IMR-90 (cell line): ENCODE measurements at regions not wholly inside any gene's neighbourhood (a gene's known extent, or its start where the extent isn't known, plus 50 kb on each side); places are given as distances from the start of the nearest gene placed in this dataset.

Experiments used
- ATAC-seq: fragments of 200-7000 bp; cut with Tn5 transposase; 2 replicates; pipeline ENCODE4 v1.9.1; 2020; ENCODE audit warnings: low read depth, mild to moderate bottlenecking, moderate library complexity
- BruUV-seq: library from RNA; stranded (reverse); fragments of 400-500 nt; replicated peaks from 2 replicates; lab custom pipeline; 2021; lab: Mats Ljungman, UMichigan
- CTCF ChIA-PET: fragments of 300-600 bp; formaldehyde crosslinking; extraction: SDS; loops from one replicate; lab custom pipeline; 2021; ENCODE audit warnings: antibody characterized with exemption; lab: Yijun Ruan, JAX
- POLR2A ChIA-PET: fragments of 300-600 bp; sonication (Branson Sonifier 250); formaldehyde crosslinking; loops from one replicate; lab custom pipeline; 2022; ENCODE audit warnings: antibody characterized with exemption; ENCODE audit not compliant: unreplicated experiment; lab: Charles Lee
- DNase-seq: peaks from one replicate; pipeline ENCODE4 v3.0.0; 2013
- H2AFZ ChIP-seq: replicated peaks from 2 replicates; pipeline ENCODE3; 2013; ENCODE audit warnings: low read length, mild to moderate bottlenecking; ENCODE audit not compliant: poor library complexity
- H2AK5ac ChIP-seq: 2 replicates; pipeline ENCODE4 v1.6.1; 2013; ENCODE audit warnings: low read depth, low read length, inconsistent platforms
- H2AK9ac ChIP-seq: replicated peaks from 2 replicates; pipeline ENCODE3; 2013; ENCODE audit warnings: mild to moderate bottlenecking, low read depth, low read length, moderate library complexity; ENCODE audit not compliant: poor library complexity
- H2BK120ac ChIP-seq: 2 replicates; pipeline ENCODE4 v1.6.1; 2013; ENCODE audit warnings: low read depth, low read length, inconsistent platforms
- H2BK15ac ChIP-seq: 3 replicates; pipeline ENCODE4 v1.6.1; 2013; ENCODE audit warnings: low read depth, low read length, inconsistent platforms
- H2BK20ac ChIP-seq: 2 replicates; pipeline ENCODE4 v1.6.1; 2013; ENCODE audit warnings: low read depth, mild to moderate bottlenecking, inconsistent platforms, low read length, moderate library complexity
- H2BK5ac ChIP-seq: 2 replicates; pipeline ENCODE4 v1.6.1; 2013; ENCODE audit warnings: mild to moderate bottlenecking, low read depth, low read length, inconsistent platforms; ENCODE audit not compliant: poor library complexity, severe bottlenecking
- H3K14ac ChIP-seq: replicated peaks from 2 replicates; pipeline ENCODE4 v1.6.1; 2013; ENCODE audit warnings: low read depth, low read length, inconsistent platforms
- H3K18ac ChIP-seq: 2 replicates; pipeline ENCODE4 v1.6.1; 2013; ENCODE audit warnings: low read depth, low read length, control low read depth
- H3K23ac ChIP-seq: 2 replicates; pipeline ENCODE4 v1.6.1; 2013; ENCODE audit warnings: low read depth, low read length, inconsistent platforms
- H3K27ac ChIP-seq: 2 replicates; pipeline ENCODE4 v1.5.1; 2013; ENCODE audit warnings: mild to moderate bottlenecking, control low read depth, low read length; ENCODE audit not compliant: insufficient read depth
- H3K27me3 ChIP-seq: 2 replicates; pipeline ENCODE4 v1.6.1; 2013; ENCODE audit warnings: low read length; ENCODE audit not compliant: control insufficient read depth, insufficient read depth
- H3K36me3 ChIP-seq: 2 replicates; pipeline ENCODE4 v1.6.1; 2013; ENCODE audit warnings: low read length, mixed read lengths; ENCODE audit not compliant: control insufficient read depth, insufficient read depth
- H3K4ac ChIP-seq: 2 replicates; pipeline ENCODE4 v1.6.1; 2013; ENCODE audit warnings: low read depth, low read length, inconsistent platforms
- H3K4me1 ChIP-seq: 2 replicates; pipeline ENCODE4 v1.6.1; 2013; ENCODE audit warnings: low read length, mixed read lengths; ENCODE audit not compliant: control insufficient read depth, insufficient read depth
- H3K4me2 ChIP-seq: 2 replicates; pipeline ENCODE4 v1.6.1; 2013; ENCODE audit warnings: low read depth, mild to moderate bottlenecking, control low read depth, low read length, moderate library complexity
- H3K4me3 ChIP-seq: 2 replicates; pipeline ENCODE4 v1.5.1; 2013; ENCODE audit warnings: low read depth, mild to moderate bottlenecking, control low read depth, low read length, moderate library complexity; ENCODE audit not compliant: insufficient read depth
- H3K56ac ChIP-seq: 2 replicates; pipeline ENCODE4 v1.6.1; 2013; ENCODE audit warnings: low read length, inconsistent platforms; ENCODE audit not compliant: insufficient read depth; ENCODE audit errors: extremely low read depth
- H3K79me1 ChIP-seq, 2 experiments: 2 replicates each; pipeline ENCODE4 v1.6.1; 2013; ENCODE audit warnings: low read length in 2 of 2, inconsistent platforms in 1 of 2, low read depth in 1 of 2
- H3K9ac ChIP-seq: 2 replicates; pipeline ENCODE4 v1.6.1; 2013; ENCODE audit warnings: low read depth, low read length, control low read depth
- H3K9me1 ChIP-seq: 2 replicates; pipeline ENCODE4 v1.6.1; 2013; ENCODE audit warnings: low read length, inconsistent platforms; ENCODE audit not compliant: insufficient read depth
- H3K9me3 ChIP-seq: 2 replicates; pipeline ENCODE4 v1.6.1; 2013; ENCODE audit warnings: low read length; ENCODE audit not compliant: control insufficient read depth, insufficient read depth
- H4K20me1 ChIP-seq: 2 replicates; pipeline ENCODE4 v1.6.1; 2013; ENCODE audit warnings: low read length, inconsistent platforms; ENCODE audit not compliant: insufficient read depth
- H4K5ac ChIP-seq: 2 replicates; pipeline ENCODE4 v1.6.1; 2013; ENCODE audit warnings: mild to moderate bottlenecking, low read depth, low read length, control low read depth
- H4K8ac ChIP-seq, 2 experiments: 2 replicates each; pipeline ENCODE4 v1.6.1; 2013; ENCODE audit warnings: low read depth in 2 of 2, low read length in 2 of 2, control low read depth in 1 of 2, inconsistent platforms in 1 of 2
- H4K91ac ChIP-seq: 2 replicates; pipeline ENCODE4 v1.6.1; 2013; ENCODE audit warnings: low read depth, low read length, inconsistent platforms; ENCODE audit not compliant: insufficient read depth
- BHLHE40 ChIP-seq: fragments of 150-350 bp; IDR thresholded peaks from 2 replicates; pipeline ENCODE4 v1.6.1; 2016; ENCODE audit warnings: mild to moderate bottlenecking, low read depth, low read length
- CEBPB ChIP-seq: IDR thresholded peaks from 2 replicates; pipeline ENCODE4 v1.6.1; 2012; ENCODE audit warnings: low read depth, low read length, improper control_type of control experiment
- CHD1 ChIP-seq: IDR thresholded peaks from 2 replicates; pipeline ENCODE4 v1.6.1; 2012; ENCODE audit warnings: low read depth, low read length, improper control_type of control experiment
- CTCF ChIP-seq: conservative IDR thresholded peaks from 2 replicates; pipeline ENCODE4 v1.5.1; 2012; ENCODE audit warnings: mild to moderate bottlenecking, low read depth, low read length, improper control_type of control experiment
- ELK1 ChIP-seq: fragments of 150-350 bp; IDR thresholded peaks from 2 replicates; pipeline ENCODE4 v1.6.1; 2016; ENCODE audit warnings: low read depth, mild to moderate bottlenecking, low read length, moderate library complexity, borderline replicate concordance
- MAFK ChIP-seq: IDR thresholded peaks from 2 replicates; pipeline ENCODE4 v1.6.1; 2012; ENCODE audit warnings: low read depth, low read length, improper control_type of control experiment
- MAZ ChIP-seq: IDR thresholded peaks from 2 replicates; pipeline ENCODE4 v1.6.1; 2012; ENCODE audit warnings: low read depth, mild to moderate bottlenecking, low read length, improper control_type of control experiment, moderate library complexity, borderline replicate concordance
- MXI1 ChIP-seq: IDR thresholded peaks from 2 replicates; pipeline ENCODE4 v1.6.1; 2012; ENCODE audit warnings: low read depth, mild to moderate bottlenecking, low read length, moderate library complexity, borderline replicate concordance
- NFE2L2 ChIP-seq: fragments of 150-350 bp; IDR thresholded peaks from 2 replicates; pipeline ENCODE4 v1.6.1; 2016; ENCODE audit warnings: low read depth, mild to moderate bottlenecking, low read length
- POLR2A ChIP-seq: IDR thresholded peaks from 2 replicates; pipeline ENCODE4 v1.6.1; 2012; ENCODE audit warnings: mild to moderate bottlenecking, low read depth, low read length
- RAD21 ChIP-seq: IDR thresholded peaks from 2 replicates; pipeline ENCODE4 v1.6.1; 2012; ENCODE audit warnings: low read length, improper control_type of control experiment
- RFX5 ChIP-seq: IDR thresholded peaks from 2 replicates; pipeline ENCODE4 v1.8.0; 2012; ENCODE audit warnings: low read depth, mild to moderate bottlenecking, low read length, moderate library complexity
- USF2 ChIP-seq: fragments of 150-350 bp; IDR thresholded peaks from 2 replicates; pipeline ENCODE4 v1.6.1; 2017; ENCODE audit warnings: mild to moderate bottlenecking, antibody characterized with exemption, low read length, low read depth
- WGBS, 2 experiments: methylation state at CpG; one replicate each; pipeline versions ENCODE4 v1.1.5 to v1.1.7; 2013; ENCODE audit warnings: missing lambda C conversion rate in 2 of 2; ENCODE audit not compliant: insufficient read length in 1 of 2; ENCODE audit errors: extremely low coverage in 2 of 2; 5-methylcytosine and 5-hydroxymethylcytosine counted together
- dilution Hi-C: fragments of 300-500 bp; cut with HindIII; formaldehyde crosslinking; loops from one replicate; pipeline ENCODE4 v1.14.3; 2018; ENCODE audit warnings: low sequenced_read_pairs; ENCODE audit not compliant: unreplicated experiment
- in situ Hi-C: fragments of 300-500 bp; cut with MboI; formaldehyde crosslinking; loops from 3 replicates; pipeline ENCODE4 v1.14.3; 2019; ENCODE audit warnings: low sequenced_read_pairs, inconsistent platforms, mixed read lengths
- intact Hi-C: fragments of 100-400 bp; cut with micrococcal nuclease; formaldehyde crosslinking; loops from 2 replicates; pipeline ENCODE4 v1.10.0; 2022

GRCh38 chr7:41029072-41029499, 673.8 kb downstream of the INHBA start (continued):
- TF ChIP-seq RAD21 = peak; percentile 34

GRCh38 chr7:41028580-41028979, 674.3 kb downstream of the INHBA start:
- Histone ChIP-seq H3K14ac (peak overlapping the region; percentile 87), H2BK120ac (peak overlapping the region; percentile 94), H3K23ac (peak overlapping the region; percentile 80), H2BK15ac (peak overlapping the region; percentile 96), H3K4me2 (no peak overlapping the region), H4K5ac (peak overlapping the region; percentile 91; the same call in 1 of the 2 replicates), H2BK20ac (peak overlapping the region; percentile 97), H4K20me1 (no peaks in the 10 kb centered on the region), H3K9me1 (peaks cover 24% of the 10 kb centered on the region), H3K27ac (peak overlapping the region; percentile 35; the same call in 1 of the 2 replicates), H3K9ac (peak overlapping the region; percentile 21; the same call in 1 of the 2 replicates), H3K56ac (peak overlapping the region; percentile 64; the same call in 1 of the 2 replicates), H3K18ac (peak overlapping the region; percentile 82; the same call in 1 of the 2 replicates), H4K8ac (peak overlapping the region; percentile 85 to 89; a peak in 3 of 4 replicates), H4K91ac (peak overlapping the region; percentile 81), H3K4ac (peak overlapping the region; percentile 90), H2BK5ac (peak overlapping the region; percentile 66), H2AK9ac (no peak overlapping the region), H2AK5ac (peak overlapping the region; percentile 97), H3K4me1 (peaks cover 13% of the 10 kb centered on the region), H3K9me3 (no peaks in the 10 kb centered on the region), H3K79me1 (peaks cover 0 to 14% of the 10 kb centered on the region in 2 experiments; a peak in 2 of 4 replicates), H3K27me3 (no peaks in the 10 kb centered on the region), H2AFZ (no peak overlapping the region), H3K36me3 (no peaks in the 10 kb centered on the region), H3K4me3 (no peak overlapping the region)
- TF ChIP-seq CTCF (no peak), RAD21 (no peak), NFE2L2 (no peak), CHD1 (no peak), RFX5 (no peak), POLR2A (no peak), BHLHE40 (no peak), MXI1 (no peak), MAZ (no peak), CEBPB (no peak), MAFK (no peak), ELK1 (no peak), USF2 (no peak)
- WGBS, 2 experiments = 83% methylated on average over 1 of the region's 2 CpGs; no CpG with 5 or more reads in 1 of the 2 experiments
- dilution Hi-C loops = no loop called here
- intact Hi-C loops = loop anchor here (5.0 kb wide), 1 partner anchor 669 kb away; no protein-coding TSS in a partner anchor
- ATAC-seq = no peak
- in situ Hi-C loops = no loop called here
- BruUV-seq = no TSS peak
- ChIA-PET CTCF (interaction anchor here (0.6 kb wide), 1 partner anchor 1986 kb away, joined by 3 read pairs; no protein-coding TSS in a partner anchor), POLR2A (no interaction called here)
- DNase-seq = no peak
